ENCODE measurements at regions not wholly inside any gene's neighbourhood (a gene's known extent, or its start where the extent isn't known, plus 50 kb on each side); places are given as distances from the start of the nearest gene placed in this dataset.

DNA sequence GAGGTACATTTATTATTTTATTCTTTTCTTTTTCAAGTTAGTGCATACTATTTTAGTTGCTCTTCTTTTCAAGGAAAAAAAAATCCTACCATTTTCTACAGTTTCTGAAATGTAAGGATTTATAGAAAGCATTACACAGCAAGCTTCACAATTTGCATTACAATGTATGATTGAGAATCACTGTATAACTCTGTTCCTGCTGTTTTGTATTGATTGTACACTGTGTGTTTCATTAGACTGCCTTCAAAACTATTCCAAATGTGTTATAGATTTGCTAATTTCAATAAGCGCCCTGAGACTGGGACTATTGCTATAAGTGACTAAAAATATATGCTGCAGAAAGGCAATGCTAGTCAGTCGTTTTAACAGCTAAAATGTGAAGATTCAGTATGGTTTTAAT, 479.7 kb upstream of the EYS start:
- TF ChIP-seq EP300 (IDR thresholded peaks at IDR 0.05; ENCODE audit: borderline replicate concordance) (no peak), ZBTB7A (IDR thresholded peaks at IDR 0.05; ENCODE audit: low read depth) (no peak), CEBPB (IDR thresholded peaks at IDR 0.05) (no peak), REST (IDR thresholded peaks at IDR 0.05; ENCODE audit: low read depth) (no peak), TAF1 (IDR thresholded peaks at IDR 0.05; ENCODE audit: low read depth) (no peak), YY1 (IDR thresholded peaks at IDR 0.05; ENCODE audit: low read depth) (no peak), USF1 (IDR thresholded peaks at IDR 0.05) (no peak), TCF12 (IDR thresholded peaks at IDR 0.05; ENCODE audit: low read depth) (no peak)
- TF ChIP-seq, protein P1, sequence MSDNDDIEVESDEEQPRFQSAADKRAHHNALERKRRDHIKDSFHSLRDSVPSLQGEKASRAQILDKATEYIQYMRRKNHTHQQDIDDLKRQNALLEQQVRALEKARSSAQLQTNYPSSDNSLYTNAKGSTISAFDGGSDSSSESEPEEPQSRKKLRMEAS (IDR thresholded peaks at IDR 0.05): no peak
